ENCODE measurements at regions not wholly inside any gene's neighbourhood (a gene's known extent, or its start where the extent isn't known, plus 50 kb on each side); places are given as distances from the start of the nearest gene placed in this dataset.

DNA sequence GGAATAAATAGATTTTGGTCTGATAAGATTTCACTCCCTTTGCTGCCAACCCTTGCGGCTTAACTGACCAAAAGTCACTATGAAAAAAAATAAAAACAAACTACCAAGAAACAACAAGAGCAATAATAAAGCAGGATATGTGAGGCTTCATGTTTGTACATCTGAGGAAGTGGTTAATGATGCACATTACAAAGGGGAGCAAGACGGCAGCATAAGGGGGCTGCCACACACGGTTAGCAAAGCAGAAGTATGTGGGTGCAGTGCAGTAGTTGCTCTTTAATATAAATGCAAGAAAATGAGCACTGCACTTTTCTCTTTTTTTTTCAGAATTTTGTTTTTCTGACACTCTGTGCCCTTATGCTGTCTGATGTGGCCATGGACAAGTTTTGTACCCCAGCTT, 377.1 kb upstream of the CNTNAP5 start:
- DNase-seq (ENCODE audit: low read depth): no peak
- TF ChIP-seq, protein P1, sequence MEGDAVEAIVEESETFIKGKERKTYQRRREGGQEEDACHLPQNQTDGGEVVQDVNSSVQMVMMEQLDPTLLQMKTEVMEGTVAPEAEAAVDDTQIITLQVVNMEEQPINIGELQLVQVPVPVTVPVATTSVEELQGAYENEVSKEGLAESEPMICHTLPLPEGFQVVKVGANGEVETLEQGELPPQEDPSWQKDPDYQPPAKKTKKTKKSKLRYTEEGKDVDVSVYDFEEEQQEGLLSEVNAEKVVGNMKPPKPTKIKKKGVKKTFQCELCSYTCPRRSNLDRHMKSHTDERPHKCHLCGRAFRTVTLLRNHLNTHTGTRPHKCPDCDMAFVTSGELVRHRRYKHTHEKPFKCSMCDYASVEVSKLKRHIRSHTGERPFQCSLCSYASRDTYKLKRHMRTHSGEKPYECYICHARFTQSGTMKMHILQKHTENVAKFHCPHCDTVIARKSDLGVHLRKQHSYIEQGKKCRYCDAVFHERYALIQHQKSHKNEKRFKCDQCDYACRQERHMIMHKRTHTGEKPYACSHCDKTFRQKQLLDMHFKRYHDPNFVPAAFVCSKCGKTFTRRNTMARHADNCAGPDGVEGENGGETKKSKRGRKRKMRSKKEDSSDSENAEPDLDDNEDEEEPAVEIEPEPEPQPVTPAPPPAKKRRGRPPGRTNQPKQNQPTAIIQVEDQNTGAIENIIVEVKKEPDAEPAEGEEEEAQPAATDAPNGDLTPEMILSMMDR (IDR thresholded peaks at IDR 0.05; ENCODE audit: insufficient read depth, low read depth, low read length): no peak
- Histone ChIP-seq H3K27me3 (ENCODE audit: control insufficient read depth, insufficient read depth, low read length) (no peaks in the 10 kb centered on the region), H3K36me3 (ENCODE audit: control insufficient read depth, insufficient read depth, low read length) (no peaks in the 10 kb centered on the region), H3K4me3 (ENCODE audit: low read depth, low read length) (no peak overlapping the region)
- ChIA-PET POLR2A (no interaction called here), CTCF (no interaction called here)

DNA sequence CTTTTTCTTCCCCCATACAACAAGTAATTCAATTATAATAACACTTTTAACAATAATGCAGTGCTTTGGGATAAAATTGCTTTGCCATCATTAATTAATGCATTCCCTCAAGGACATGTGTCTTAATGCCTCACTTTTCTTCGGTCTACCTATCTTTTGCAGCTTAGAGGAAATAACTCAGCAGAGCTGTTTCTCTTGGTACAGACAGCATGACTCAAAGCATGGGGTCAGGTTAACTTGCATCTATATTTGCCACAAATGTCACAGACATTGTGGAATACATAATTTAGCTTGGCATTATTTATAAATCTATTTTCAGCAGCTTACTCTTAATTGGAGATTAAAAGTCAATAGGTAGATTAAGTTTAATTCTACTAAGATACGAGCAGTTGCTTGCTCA, 376.1 kb upstream of the CNTNAP5 start:
- Histone ChIP-seq H3K27me3 (ENCODE audit: control insufficient read depth, insufficient read depth, low read length) (no peaks in the 10 kb centered on the region), H3K4me3 (ENCODE audit: low read depth, low read length) (no peak overlapping the region), H3K36me3 (ENCODE audit: control insufficient read depth, insufficient read depth, low read length) (no peaks in the 10 kb centered on the region)
- DNase-seq (ENCODE audit: low read depth): no peak
- TF ChIP-seq, protein P1 (IDR thresholded peaks at IDR 0.05; ENCODE audit: insufficient read depth, low read depth, low read length): no peak
- POLR2A ChIA-PET: no interaction called here
- CTCF ChIA-PET: no interaction called here

DNA sequence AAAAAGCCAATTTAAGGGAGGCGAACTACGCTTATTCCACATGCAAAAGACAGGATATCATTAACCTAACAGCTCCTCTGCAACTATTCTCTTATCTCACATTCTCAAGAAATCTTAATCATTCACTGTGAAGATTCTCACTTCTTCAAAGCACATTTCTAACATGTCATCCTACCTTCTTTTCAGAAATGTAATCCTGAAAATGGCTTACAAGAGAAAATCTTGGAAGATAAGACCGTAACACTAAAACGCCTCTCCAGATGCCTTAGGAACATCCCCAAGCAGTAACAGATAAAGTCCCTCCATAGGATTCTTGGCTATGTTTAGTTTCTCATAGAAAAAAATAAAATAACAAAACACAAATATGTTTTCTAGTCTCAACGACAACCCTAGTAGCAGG, 373.9 kb upstream of the CNTNAP5 start:
- DNase-seq (ENCODE audit: low read depth): no peak
- TF ChIP-seq, protein P1 (IDR thresholded peaks at IDR 0.05; ENCODE audit: insufficient read depth, low read depth, low read length): no peak
- no peaks in the 10 kb centered on the region for H3K27me3 ChIP-seq (ENCODE audit: control insufficient read depth, insufficient read depth, low read length)
- H3K4me3 ChIP-seq (ENCODE audit: low read depth, low read length): no peak overlapping the region
- POLR2A ChIA-PET: no interaction called here
- no peaks in the 10 kb centered on the region for H3K36me3 ChIP-seq (ENCODE audit: control insufficient read depth, insufficient read depth, low read length)
- CTCF ChIA-PET: no interaction called here

DNA sequence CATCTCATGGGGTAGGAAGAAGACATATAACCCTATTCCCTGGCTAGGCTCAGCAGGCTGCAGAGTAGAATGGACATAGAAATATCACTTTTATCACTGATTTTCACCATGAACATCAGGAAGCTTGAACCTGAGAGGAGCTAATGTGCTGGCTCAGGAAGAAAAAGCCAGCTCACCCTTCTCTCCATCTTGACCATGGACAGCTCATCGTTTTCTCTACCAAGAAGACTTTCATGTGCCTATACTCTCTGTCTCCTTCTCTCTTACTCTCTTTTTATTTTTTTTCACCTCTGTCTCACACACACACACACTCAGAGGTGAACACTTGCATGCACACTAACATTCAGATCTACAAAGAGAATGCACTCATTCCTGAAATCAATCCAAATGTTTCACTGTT, 372.8 kb upstream of the CNTNAP5 start:
- CTCF ChIA-PET: no interaction called here
- POLR2A ChIA-PET: no interaction called here
- H3K27me3 ChIP-seq (ENCODE audit: control insufficient read depth, insufficient read depth, low read length): no peaks in the 10 kb centered on the region
- H3K36me3 ChIP-seq (ENCODE audit: control insufficient read depth, insufficient read depth, low read length): no peaks in the 10 kb centered on the region
- DNase-seq (ENCODE audit: low read depth): no peak
- no peak overlapping the region for H3K4me3 ChIP-seq (ENCODE audit: low read depth, low read length)
- TF ChIP-seq, protein P1 (IDR thresholded peaks at IDR 0.05; ENCODE audit: insufficient read depth, low read depth, low read length): no peak

DNA sequence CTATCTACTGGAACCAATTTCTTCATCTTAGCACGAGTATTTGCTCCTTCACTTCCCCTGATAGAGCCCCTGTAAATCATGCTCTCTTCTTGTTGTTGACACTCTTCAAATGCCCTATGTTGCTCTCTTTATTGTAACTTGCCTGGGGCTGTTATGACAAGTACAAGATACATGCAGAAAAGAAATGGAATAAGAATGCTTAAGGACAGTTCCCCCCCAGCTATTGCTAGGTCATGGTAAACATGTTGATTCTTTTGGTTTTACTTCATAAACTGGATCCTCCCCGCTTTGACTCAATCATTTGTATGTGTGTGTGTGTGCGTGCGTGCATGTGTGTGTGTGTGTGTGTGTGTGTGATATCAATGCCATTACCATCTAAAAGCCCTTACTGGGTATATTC, 368.5 kb upstream of the CNTNAP5 start:
- ChIA-PET CTCF (no interaction called here), POLR2A (no interaction called here)
- no peaks in the 10 kb centered on the region for H3K27me3 ChIP-seq (ENCODE audit: control insufficient read depth, insufficient read depth, low read length)
- no peak overlapping the region for H3K4me3 ChIP-seq (ENCODE audit: low read depth, low read length)
- H3K36me3 ChIP-seq (ENCODE audit: control insufficient read depth, insufficient read depth, low read length): no peaks in the 10 kb centered on the region
- TF ChIP-seq, protein P1 (IDR thresholded peaks at IDR 0.05; ENCODE audit: insufficient read depth, low read depth, low read length): no peak
- DNase-seq (ENCODE audit: low read depth): no peak

Measured in BJ (cell line).